HL-60 (cell line): ENCODE measurements at regions not wholly inside any gene's neighbourhood (a gene's known extent, or its start where the extent isn't known, plus 50 kb on each side); places are given as distances from the start of the nearest gene placed in this dataset.

Source experiments
- DNase-seq, 2 experiments: peaks; one replicate each; pipeline ENCODE4 v3.0.0-alpha.2; 2010 to 2020; ENCODE audit warnings: low read depth in 1 of 2, low spot score in 1 of 2
- H3K27ac ChIP-seq: fragments of 250-450 bp; sonication (Bioruptor Pico); replicated peaks from 2 replicates; pipeline ENCODE4 v1.5.1; 2020; ENCODE audit warnings: mild to moderate bottlenecking, moderate library complexity
- H3K27me3 ChIP-seq: fragments of 250-450 bp; sonication (Bioruptor Pico); 2 replicates; pipeline ENCODE4 v1.5.1; 2021; ENCODE audit warnings: mild to moderate bottlenecking, moderate library complexity; ENCODE audit not compliant: insufficient read depth, poor library complexity, severe bottlenecking
- H3K4me3 ChIP-seq: replicated peaks from 2 replicates; pipeline ENCODE4 v1.5.1; 2011; ENCODE audit warnings: mild to moderate bottlenecking, control low read depth, low read length; ENCODE audit not compliant: insufficient read depth
- GABPA ChIP-seq: IDR thresholded peaks from 2 replicates; pipeline ENCODE4 v1.6.1; 2012; ENCODE audit warnings: low read depth
- POLR2AphosphoS5 ChIP-seq: IDR thresholded peaks from 2 replicates; pipeline ENCODE4 v1.6.1; 2012; ENCODE audit warnings: low read depth
- SPI1 ChIP-seq: IDR thresholded peaks from 2 replicates; pipeline ENCODE4 v1.6.1; 2012; ENCODE audit warnings: low read depth, mild to moderate bottlenecking, borderline replicate concordance
- TF ChIP-seq, protein P1 (sequence below): IDR thresholded peaks from 2 replicates; pipeline ENCODE4 v1.6.1; 2012; ENCODE audit warnings: low read depth; ENCODE audit not compliant: insufficient replicate concordance
- TF ChIP-seq, protein P2 (sequence below): IDR thresholded peaks from one replicate; pipeline ENCODE4 v1.5.1; 2011; ENCODE audit warnings: low read length, control low read depth, inconsistent platforms; ENCODE audit not compliant: insufficient read depth

DNA sequence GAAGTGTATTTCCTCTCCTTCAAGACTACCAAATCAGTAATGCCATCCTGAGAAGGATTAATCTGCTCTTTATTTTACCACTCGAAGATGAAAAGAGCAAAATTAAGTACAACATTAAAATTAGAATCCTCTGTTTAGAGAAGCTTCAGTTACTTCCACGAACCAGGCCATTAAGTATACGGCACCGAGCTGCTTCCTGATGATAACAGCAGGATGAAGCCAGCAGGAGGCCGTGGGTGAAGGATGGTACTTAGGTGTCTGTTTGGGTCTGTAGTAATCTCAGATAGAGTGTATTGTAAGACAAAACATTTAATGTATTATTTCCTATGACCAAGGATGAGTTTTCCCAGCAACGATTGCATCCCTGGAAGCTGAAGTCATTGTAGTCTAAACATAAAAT lies 362.8 kb downstream of the SFMBT2 start:
- no peak for DNase-seq
- Histone ChIP-seq H3K27me3 (no peaks in the 10 kb centered on the region), H3K27ac (no peak overlapping the region), H3K4me3 (no peak overlapping the region)
- TF ChIP-seq SPI1 = no peak
- TF ChIP-seq, protein P1, sequence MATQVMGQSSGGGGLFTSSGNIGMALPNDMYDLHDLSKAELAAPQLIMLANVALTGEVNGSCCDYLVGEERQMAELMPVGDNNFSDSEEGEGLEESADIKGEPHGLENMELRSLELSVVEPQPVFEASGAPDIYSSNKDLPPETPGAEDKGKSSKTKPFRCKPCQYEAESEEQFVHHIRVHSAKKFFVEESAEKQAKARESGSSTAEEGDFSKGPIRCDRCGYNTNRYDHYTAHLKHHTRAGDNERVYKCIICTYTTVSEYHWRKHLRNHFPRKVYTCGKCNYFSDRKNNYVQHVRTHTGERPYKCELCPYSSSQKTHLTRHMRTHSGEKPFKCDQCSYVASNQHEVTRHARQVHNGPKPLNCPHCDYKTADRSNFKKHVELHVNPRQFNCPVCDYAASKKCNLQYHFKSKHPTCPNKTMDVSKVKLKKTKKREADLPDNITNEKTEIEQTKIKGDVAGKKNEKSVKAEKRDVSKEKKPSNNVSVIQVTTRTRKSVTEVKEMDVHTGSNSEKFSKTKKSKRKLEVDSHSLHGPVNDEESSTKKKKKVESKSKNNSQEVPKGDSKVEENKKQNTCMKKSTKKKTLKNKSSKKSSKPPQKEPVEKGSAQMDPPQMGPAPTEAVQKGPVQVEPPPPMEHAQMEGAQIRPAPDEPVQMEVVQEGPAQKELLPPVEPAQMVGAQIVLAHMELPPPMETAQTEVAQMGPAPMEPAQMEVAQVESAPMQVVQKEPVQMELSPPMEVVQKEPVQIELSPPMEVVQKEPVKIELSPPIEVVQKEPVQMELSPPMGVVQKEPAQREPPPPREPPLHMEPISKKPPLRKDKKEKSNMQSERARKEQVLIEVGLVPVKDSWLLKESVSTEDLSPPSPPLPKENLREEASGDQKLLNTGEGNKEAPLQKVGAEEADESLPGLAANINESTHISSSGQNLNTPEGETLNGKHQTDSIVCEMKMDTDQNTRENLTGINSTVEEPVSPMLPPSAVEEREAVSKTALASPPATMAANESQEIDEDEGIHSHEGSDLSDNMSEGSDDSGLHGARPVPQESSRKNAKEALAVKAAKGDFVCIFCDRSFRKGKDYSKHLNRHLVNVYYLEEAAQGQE = no peak
- TF ChIP-seq, protein P2, sequence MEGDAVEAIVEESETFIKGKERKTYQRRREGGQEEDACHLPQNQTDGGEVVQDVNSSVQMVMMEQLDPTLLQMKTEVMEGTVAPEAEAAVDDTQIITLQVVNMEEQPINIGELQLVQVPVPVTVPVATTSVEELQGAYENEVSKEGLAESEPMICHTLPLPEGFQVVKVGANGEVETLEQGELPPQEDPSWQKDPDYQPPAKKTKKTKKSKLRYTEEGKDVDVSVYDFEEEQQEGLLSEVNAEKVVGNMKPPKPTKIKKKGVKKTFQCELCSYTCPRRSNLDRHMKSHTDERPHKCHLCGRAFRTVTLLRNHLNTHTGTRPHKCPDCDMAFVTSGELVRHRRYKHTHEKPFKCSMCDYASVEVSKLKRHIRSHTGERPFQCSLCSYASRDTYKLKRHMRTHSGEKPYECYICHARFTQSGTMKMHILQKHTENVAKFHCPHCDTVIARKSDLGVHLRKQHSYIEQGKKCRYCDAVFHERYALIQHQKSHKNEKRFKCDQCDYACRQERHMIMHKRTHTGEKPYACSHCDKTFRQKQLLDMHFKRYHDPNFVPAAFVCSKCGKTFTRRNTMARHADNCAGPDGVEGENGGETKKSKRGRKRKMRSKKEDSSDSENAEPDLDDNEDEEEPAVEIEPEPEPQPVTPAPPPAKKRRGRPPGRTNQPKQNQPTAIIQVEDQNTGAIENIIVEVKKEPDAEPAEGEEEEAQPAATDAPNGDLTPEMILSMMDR = no peak
- TF ChIP-seq POLR2AphosphoS5 = no peak
- TF ChIP-seq GABPA = no peak

DNA sequence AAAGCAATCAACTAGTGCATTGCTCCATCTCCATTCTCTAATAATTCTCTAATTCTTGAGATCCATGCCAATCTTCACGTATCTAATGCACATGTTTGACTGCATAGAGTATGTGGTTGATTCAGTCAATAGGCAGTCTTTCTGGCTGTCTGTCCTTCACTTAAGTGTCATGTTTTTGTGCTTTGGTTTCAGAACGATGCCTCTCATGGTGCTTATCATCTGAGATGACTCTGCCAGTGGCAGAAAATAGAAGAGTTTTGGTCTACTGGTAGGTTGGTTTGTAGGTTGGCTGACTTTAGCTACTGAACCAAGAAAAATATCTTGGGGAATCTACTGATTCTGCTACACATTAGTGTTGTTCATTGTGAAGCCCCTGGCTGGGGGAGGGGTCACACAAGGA lies 364.2 kb downstream of the SFMBT2 start:
- no peak overlapping the region for H3K4me3 ChIP-seq
- TF ChIP-seq GABPA (no peak), SPI1 (no peak), POLR2AphosphoS5 (no peak)
- H3K27ac ChIP-seq = peak overlapping the region; percentile 86
- peak in 1 of 2 experiments; percentile 24 for DNase-seq
- no peaks in the 10 kb centered on the region for H3K27me3 ChIP-seq

DNA sequence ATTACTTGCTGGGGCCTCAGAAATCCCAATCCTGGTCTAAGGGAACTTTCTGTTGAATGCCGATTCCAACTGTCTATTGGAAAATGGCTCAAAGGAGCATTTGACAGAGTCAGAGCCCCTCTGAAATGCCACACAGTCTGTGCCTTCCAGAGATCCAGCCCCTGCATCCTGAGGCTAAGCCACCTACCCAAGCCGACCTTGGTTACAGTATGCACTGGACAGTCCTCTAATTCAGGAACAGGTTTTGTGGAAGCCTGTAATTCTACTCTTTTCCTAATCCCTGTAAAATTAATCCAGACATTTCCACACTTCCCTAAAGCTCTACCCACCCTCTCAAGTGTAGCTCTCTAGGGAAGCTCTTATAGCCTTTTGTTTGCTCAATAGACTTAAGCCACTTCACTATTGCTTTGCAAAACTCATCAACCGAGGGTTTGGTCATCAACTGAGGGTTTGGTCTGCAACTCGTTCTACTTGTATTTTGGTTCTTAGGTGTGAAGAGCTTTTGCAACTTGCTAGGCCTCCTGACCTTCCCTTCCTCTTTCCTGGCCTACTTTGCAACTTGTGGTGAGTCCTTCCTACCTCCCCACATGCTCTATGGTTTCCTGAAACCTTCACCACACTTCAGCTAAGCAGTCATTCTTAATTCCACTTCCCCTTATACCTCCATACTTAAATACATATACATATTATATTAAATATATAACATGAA lies 364.8 kb downstream of the SFMBT2 start:
- TF ChIP-seq, protein P2 = no peak
- TF ChIP-seq POLR2AphosphoS5 (peak; percentile 98), SPI1 (peak; percentile 91), GABPA (no peak)
- TF ChIP-seq, protein P1 = peak; percentile 43
- peak; percentile 89 to 90 for DNase-seq
- no peaks in the 10 kb centered on the region for H3K27me3 ChIP-seq
- peak overlapping the region; percentile 86 for H3K27ac ChIP-seq
- H3K4me3 ChIP-seq = no peak overlapping the region

DNA sequence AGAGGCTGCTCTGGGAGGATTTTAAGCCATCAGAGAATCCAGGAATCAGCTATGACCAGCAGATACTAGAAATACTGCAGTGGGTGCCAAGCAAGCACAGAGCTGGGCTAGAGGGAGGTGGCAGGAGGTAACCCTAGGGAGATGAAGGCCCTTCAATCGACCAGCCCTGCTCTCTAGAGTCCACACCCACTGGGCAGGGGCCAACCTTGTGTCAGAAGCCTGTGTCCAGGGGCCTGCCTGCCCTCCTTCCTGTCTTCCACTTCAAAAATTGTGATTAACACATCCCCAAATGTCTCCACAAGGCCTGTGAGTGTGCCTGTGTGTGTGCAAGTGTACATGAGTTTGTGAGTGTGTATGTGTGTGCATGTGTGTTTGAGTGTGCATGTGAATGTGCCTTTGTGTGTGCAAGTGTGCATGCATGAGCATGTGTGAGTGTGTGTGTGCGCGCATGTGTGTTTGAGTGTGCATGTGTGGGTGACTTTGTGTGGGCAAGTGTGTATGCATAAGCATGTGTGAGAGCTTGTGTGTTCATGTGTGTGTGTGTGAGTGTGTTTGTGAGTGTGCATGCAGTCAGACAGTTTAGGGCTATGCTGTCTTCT lies 367.7 kb downstream of the SFMBT2 start:
- Histone ChIP-seq H3K4me3 (no peak overlapping the region), H3K27me3 (no peaks in the 10 kb centered on the region), H3K27ac (no peak overlapping the region)
- no peak for DNase-seq
- TF ChIP-seq, protein P2 = no peak
- TF ChIP-seq, protein P1 = no peak
- TF ChIP-seq SPI1 = no peak
